Fibroblast of pulmonary artery (primary cell): ENCODE measurements at regions not wholly inside any gene's neighbourhood (a gene's known extent, or its start where the extent isn't known, plus 50 kb on each side); places are given as distances from the start of the nearest gene placed in this dataset.
A peak's percentile ranks its signal among the peaks of the same experiment; 100 is the strongest.

ENCODE experiments used
- DNase-seq: peaks from one replicate; pipeline ENCODE4 v3.0.0-alpha.2; 2010; ENCODE audit warnings: low read depth
- H3K4me3 ChIP-seq: replicated peaks from 2 replicates; pipeline ENCODE4 v1.5.1; 2011; ENCODE audit warnings: low read depth, mild to moderate bottlenecking, control low read depth, low read length, moderate library complexity
- CTCF ChIP-seq: IDR thresholded peaks from 2 replicates; pipeline ENCODE4 v1.5.1; 2011; ENCODE audit warnings: mild to moderate bottlenecking, control low read depth, low read length, inconsistent platforms; ENCODE audit errors: missing control alignments

GRCh38 chr9:38315085-38315595, 77.4 kb upstream of the ALDH1B1 start:
- H3K4me3 ChIP-seq = no peak overlapping the region

GRCh38 chr9:38313421-38313820, 79.1 kb upstream of the ALDH1B1 start:
- no peak for DNase-seq
- H3K4me3 ChIP-seq = no peak overlapping the region
- TF ChIP-seq CTCF = no peak

More at GRCh38 chr9:38315085-38315595, 77.4 kb upstream of the ALDH1B1 start:
- no peak for TF ChIP-seq CTCF
- DNase-seq = no peak

GRCh38 chr9:38312406-38312805, 80.1 kb upstream of the ALDH1B1 start:
- no peak for DNase-seq
- H3K4me3 ChIP-seq = no peak overlapping the region
- TF ChIP-seq CTCF = no peak

- H3K4me3 ChIP-seq = no peak overlapping the region
- peak; percentile 9 for DNase-seq
Observed at GRCh38 chr9:38311382-38312270, 80.9 kb upstream of the ALDH1B1 start.

GRCh38 chr9:38309324-38310195, 82.9 kb upstream of the ALDH1B1 start:
- H3K4me3 ChIP-seq = no peak overlapping the region
- TF ChIP-seq CTCF = no peak
- no peak for DNase-seq

More at GRCh38 chr9:38311382-38312270, 80.9 kb upstream of the ALDH1B1 start:
- no peak for TF ChIP-seq CTCF

GRCh38 chr9:38308136-38308535, 84.4 kb upstream of the ALDH1B1 start:
- TF ChIP-seq CTCF = no peak
- DNase-seq = no peak
- no peak overlapping the region for H3K4me3 ChIP-seq
